ENCODE measurements at regions not wholly inside any gene's neighbourhood (a gene's known extent, or its start where the extent isn't known, plus 50 kb on each side); places are given as distances from the start of the nearest gene placed in this dataset.

DNA sequence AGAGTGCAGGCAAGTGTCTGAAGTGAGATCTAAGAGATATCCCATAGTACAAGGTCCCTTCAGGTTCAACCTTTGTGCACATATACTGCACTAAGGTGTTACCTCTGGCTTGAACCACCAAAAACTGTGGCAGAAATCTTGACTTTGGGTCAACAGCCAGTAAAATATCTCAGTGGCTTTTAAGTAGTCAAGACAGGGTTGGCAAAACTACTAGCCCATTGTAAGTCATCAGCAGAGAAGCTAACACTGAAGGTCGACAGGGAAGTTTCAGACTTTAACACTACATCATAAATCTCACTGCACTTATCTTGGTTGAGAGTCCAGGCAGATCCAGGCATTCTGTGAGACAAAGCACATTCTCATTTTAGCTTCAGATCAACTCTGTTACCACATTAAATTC lies 1684.7 kb downstream of the HACE1 start:
- TF ChIP-seq, protein P1, sequence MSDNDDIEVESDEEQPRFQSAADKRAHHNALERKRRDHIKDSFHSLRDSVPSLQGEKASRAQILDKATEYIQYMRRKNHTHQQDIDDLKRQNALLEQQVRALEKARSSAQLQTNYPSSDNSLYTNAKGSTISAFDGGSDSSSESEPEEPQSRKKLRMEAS (CRISPR knock-in tag; IDR thresholded peaks at IDR 0.05): no peak
- TF ChIP-seq, protein P2, sequence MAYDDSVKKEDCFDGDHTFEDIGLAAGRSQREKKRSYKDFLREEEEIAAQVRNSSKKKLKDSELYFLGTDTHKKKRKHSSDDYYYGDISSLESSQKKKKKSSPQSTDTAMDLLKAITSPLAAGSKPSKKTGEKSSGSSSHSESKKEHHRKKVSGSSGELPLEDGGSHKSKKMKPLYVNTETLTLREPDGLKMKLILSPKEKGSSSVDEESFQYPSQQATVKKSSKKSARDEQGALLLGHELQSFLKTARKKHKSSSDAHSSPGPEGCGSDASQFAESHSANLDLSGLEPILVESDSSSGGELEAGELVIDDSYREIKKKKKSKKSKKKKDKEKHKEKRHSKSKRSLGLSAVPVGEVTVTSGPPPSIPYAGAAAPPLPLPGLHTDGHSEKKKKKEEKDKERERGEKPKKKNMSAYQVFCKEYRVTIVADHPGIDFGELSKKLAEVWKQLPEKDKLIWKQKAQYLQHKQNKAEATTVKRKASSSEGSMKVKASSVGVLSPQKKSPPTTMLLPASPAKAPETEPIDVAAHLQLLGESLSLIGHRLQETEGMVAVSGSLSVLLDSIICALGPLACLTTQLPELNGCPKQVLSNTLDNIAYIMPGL (CRISPR knock-in tag; IDR thresholded peaks at IDR 0.05): no peak
- TF ChIP-seq CBFB (CRISPR knock-in tag; IDR thresholded peaks at IDR 0.05; ENCODE audit: low read depth): no peak

Data from WTC11 (cell line).